Activated gamma-delta T cell treated with anti-CD3 and anti-CD28 coated beads, Interleukin-2, amount 50 U/mL, for 16 hours (primary cell): ENCODE measurements at regions not wholly inside any gene's neighbourhood (a gene's known extent, or its start where the extent isn't known, plus 50 kb on each side); places are given as distances from the start of the nearest gene placed in this dataset.
"Not testable (repeated sequence)": the region's sequence is repeated elsewhere in the genome, so short reads cannot be mapped to it uniquely, and the experiment has no call there.

Experiments
- DNase-seq: peaks from one replicate; pipeline ENCODE4 v3.0.0-alpha.2; 2020; ENCODE audit warnings: low read depth

DNA sequence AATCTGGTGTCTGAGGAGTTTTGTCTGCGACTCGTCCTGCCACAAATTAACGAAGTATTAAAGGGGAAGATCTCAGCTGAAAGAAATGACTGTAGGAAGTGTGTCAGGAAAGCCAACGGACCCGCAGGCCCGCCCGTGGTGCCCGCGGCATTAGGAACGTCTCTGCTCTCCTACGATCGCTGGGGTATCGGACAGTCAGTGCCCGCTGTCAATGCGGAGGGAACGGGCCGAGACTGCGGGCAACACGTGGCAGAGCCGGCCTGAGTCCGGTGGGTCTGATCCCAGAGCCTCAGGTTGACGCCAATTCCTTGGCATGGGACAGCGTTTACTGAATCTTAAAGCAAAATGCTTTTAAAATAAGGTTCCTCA, 128.7 kb downstream of the KBTBD2 start:
- no peak for DNase-seq

DNA sequence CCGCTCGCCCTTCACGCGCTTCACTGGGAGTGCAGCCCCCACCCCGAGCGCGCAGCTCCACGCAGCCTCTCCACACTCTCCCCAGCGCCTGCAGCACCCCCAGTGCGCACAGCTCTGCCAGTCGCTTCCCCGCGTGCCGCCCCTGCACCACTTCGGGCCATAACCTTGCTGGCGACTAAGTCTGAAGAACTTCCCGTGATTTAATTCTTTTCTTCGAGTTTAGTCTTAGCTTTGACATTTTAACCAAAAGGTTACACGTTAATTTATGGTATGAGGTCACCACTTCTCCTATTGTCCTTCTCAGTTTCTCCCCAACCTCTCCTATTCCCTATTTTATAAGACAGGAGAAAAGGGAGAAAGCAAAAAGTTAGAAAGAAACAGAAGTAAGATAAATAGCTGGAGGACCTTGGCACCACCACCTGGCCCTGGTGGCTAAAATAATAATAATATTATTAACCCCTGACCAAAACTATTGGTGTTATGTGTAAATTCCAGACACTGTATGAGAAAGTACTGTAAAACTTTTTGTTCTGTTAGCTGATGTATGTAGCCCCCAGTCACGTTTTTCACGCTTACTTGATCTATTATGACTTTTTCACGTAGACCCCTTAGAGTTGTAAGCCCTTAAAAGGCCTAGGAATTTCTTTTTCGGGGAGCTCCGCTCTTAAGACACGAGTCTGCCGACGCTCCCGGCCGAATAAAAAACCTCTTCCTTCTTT, 129.2 kb downstream of the KBTBD2 start:
- not testable (repeated sequence) for DNase-seq

DNA sequence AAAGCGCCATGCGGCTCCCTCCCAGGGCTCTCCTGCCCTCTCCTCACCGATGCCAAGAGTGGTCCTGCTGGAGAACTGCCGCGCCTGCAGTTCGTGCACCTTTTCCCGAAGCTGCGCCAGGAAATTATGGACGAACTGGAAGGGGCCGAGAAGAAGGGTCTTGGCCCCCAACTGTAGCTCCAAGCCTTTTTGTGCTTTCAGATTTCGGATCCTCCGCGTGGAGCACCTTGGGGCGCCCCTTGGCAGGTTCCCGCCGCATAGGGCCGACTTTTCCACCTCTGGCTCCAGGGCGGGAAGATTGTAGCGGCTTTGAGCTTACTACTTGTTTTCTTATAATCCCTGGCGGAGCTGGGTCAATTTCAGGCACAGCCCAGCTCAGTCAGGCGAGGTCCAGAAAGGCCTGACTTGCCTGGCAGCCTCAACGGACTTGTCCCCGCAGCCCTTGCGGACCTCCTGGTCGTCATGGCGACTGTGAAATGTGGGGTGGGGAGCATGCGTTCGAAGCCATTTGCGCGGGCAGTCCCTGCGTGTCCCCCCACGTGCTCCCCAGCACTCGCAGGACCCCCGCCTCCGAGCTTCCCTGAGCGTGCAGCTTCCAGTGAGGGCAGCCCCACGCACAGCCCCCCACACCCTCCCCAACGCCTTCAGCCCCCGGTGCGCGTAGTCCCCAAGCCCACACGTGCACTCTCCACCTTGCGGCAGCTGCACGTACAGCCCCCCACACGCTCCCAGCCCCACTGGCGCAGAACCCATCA, 129.9 kb downstream of the KBTBD2 start:
- DNase-seq, result no peak

DNA sequence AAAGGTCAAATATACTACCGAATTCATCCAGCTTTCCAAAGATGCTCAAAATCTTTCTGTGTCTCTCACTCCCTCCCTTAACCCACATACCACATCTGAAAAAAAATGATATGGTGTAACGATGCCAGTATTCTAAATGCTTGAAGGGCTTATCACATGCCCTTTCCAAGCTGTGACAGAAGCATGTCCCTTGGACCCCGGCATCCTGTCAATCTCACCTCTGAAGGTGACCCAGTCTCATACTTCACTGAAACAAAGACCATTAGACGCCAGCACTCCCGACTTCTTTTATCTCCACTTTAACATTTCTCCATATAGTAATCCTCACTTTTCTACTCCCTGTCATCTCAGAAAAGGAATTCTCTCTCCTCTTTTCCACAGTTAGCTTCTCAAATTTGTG, 130.8 kb downstream of the KBTBD2 start:
- not testable (repeated sequence) for DNase-seq

DNA sequence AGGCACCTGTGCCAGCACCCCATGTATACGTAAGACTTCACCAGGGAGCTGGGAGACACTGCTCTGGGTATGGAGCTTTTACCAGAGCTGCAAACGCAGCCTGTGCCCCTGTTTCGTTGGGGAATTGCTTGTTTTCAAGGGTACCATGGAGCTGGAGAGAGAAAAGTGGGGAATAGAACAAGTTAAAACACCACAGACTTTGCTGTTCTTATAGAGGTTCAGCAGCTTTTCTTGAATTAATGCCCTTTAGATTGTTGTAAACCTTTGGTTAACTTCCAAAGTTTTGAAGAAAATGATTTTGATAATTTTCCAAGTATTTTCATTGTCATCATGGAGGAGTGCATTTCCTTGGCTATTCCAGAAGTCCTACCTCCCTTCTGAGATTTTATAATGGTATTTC, 131.7 kb downstream of the KBTBD2 start:
- not testable (repeated sequence) for DNase-seq

DNA sequence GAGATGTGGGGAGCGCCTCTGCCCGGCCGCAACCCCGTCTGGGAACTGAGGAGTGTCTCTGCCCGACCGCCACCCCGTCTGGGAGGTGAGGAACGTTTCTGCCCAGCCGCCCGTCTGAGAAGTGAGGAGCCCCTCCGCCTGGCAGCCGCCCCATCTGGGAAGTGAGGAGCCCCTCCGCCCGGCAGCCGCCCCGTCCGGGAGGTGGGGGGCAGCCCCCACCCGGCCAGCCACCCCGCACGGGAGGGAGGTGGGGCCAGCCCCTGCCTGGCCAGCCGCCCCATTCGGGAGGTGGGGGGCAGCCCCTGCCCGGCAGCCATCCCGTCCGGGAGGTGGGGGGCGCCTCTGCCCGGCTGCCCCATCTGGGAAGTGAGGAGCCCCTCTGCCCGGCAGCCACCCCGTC, 137.7 kb downstream of the KBTBD2 start:
- not testable (repeated sequence) for DNase-seq

DNA sequence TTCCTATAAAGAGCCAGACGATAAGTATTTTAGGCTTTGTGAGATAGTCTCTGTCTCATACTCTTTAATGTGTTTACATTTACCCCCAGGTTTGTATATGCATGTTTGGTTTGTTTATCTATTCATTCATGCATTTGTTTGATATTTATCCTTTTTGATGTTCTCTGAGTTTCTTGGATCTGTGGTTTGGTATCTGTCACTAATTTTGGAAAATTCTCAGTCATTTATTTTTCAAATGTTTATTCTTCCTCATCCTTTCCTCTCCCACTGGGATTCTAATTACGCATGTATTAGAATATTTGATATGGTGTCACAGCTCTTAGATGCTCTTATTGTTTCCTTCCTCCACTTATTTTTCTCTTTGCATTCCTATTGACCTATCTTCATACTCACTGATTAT, 143.2 kb downstream of the KBTBD2 start:
- DNase-seq, result not testable (repeated sequence)

DNA sequence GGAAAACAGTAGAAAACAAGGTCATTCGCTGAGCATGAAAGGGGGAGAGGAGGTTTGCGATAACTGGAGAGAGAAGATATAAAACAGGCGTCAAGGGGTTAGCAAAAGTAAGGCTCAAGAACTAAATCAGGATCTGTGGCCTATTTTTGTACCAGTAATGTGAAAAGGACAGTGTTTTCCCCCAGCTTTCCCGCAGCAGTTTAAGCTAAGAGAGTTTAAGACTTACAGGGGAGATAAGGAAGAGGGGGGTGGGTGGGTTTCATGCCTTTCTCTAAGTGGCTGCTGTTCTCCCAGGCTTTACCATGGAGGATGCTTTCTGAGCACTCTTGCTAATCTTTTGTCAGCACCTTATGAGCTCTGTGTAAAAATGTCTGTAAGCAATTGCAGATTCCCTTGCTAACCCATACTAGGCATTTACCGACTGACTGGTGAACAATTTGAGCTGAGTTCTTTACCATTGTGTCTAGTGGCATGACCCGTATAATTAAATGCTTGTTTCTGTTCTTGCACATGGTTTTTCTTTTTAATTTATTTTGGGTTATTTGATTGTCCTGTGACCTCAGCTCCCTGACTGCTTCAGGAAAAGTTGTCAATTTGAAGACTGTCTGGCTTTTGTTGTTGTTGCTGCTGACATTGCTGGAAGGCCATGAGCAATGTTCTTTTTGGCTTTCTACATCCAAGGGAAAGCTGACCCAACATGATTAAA, 144.0 kb downstream of the KBTBD2 start:
- not testable (repeated sequence) for DNase-seq

DNA sequence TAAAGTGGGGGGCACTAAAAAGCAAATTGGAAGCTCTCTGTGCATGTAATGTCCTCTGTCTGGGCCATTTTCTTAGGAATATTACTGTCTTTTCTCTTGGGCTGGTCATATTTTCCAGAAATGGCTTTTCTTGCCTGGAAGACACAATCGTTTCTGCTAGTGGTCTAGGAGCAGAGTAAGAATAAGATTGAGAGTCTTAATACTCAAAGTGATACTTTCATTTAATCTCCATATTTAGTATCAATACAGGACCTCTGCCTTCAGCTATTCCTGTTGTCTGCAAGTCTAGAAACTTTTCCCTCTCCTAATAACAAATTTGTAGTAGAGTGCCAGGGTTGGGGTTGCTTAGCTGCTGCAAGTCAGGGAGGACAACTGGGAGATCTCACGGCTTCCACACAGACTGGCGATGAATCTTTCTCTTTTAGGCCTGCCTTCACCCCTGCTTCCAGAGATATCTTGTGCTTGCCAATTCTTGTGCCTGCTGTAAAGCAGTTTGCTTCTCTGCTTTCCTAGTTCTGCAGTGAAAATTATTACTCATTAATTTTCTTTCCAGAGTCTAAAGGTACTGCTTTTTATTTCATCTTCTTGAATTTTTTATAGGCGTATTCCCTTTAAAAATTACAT, 149.6 kb downstream of the KBTBD2 start:
- DNase-seq, result not testable (repeated sequence)

DNA sequence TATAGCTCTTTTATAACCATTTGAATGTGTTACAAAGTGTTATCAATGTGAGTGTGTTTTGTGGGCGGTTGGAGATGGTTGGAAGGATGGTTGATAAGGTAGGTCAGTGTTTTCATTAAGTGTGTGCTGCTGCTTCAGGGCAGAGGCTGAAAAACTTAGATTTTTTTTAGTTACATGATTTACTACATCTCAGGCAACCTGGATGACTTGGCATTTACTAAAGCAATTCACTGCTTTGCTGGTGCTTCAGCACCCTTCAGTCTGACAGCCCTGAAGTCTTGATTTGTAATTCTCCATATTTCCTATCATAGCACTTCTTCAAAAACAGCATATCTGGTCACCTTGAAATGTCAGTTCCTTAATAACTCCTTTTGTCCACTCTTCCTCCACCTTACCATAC, 151.8 kb downstream of the KBTBD2 start:
- not testable (repeated sequence) for DNase-seq

DNA sequence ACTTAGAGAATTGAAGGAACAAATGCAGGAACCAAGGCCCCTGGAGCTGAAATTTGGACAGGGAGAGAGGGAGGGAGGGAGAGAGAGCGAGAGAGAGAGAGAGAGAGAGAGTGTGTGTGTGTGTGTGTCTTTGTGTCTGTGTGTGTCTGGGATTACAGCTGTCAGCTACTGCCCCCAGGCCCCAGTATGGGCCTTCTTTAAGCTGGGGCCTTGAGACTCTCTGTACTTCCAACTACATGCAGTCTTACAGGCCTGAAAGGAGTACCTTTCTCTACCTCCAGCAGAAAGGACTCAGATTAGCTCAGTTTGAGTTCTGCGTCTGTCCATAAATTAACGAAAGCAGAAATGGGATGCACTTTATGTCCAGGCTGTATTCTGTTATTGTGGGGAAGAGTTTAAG, 153.2 kb downstream of the KBTBD2 start:
- not testable (repeated sequence) for DNase-seq

DNA sequence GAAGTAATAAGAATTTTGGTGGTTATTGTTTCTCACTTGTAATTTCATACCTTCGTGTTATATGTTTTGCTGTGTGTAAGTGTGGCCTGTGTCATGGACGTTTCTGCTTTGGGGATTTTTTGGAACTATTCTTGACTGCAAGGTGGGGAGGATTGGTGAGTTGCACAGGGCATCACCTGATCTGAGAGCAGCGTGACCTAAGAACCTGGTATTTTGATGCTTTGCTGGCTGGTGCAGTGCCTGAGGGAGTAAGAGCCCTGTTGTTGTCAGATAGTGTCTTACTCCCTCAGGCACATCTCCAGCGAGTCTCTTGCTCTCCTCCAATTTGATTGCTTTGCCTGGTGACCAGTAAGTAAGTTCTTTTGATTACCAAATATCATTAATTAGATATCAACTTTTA, 158.8 kb downstream of the KBTBD2 start:
- DNase-seq, result not testable (repeated sequence)

DNA sequence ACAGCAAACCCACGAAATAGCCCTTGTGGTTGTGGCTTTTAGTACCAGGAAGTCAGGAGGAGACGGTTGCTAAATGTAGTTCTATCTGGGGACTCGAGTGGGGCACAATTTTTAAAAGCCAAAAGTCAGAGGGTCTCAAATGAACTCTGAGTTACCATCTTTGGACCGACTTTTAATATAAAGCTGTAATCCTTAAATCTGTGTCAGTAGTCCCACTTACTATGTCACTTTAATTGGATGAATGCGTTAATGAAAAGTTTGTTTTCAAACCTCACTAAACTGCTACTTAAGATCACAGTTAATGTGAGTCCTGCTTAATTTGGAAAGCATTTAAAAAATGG, 162.3 kb downstream of the KBTBD2 start:
- DNase-seq, result not testable (repeated sequence)

DNA sequence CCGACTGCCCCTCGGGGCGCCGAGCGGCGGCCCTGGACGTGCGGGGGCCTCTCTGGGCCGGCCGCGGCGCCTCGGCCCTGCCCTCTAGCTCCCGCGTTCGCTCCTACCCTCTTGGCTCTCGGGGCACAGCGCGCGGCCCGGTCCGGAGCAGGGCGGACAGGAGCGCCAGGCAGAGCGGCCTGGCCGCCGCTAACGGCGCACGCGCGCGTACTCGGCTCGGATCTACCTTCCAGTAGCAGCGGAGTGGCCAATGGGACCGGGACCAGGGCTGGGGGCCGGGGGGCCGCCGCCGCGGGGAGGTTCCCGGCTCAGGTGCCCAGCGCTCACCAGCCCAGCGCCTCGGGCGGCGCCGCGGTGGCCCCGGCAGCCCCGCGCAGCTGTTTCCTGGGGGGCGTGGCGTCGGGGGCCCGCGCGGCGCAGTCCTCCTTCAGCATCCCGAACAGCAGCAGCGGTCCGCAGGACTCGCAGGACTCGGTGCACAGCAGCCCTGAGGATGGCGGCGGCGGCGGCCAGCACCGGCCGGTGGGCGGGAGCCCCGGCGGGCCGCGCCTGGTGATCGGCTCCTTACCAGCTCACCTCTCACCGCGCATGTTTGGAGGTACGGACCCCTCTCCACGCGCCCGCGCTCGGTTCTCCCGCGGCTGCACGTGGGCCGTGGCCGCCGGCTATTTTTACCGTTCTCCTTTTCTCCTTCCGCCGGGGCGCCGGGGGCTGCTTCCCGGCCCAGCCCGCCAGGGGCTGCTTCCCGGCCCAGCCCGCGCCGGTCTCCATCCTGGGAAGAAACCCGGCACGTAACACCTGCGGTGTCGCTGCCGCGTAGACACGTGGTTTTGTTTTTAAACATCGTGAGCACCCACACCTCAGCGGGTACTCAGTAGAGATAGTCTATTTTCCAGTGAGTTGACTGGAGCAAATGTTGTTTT, 162.9 kb downstream of the KBTBD2 start:
- peak; percentile 4 for DNase-seq

DNA sequence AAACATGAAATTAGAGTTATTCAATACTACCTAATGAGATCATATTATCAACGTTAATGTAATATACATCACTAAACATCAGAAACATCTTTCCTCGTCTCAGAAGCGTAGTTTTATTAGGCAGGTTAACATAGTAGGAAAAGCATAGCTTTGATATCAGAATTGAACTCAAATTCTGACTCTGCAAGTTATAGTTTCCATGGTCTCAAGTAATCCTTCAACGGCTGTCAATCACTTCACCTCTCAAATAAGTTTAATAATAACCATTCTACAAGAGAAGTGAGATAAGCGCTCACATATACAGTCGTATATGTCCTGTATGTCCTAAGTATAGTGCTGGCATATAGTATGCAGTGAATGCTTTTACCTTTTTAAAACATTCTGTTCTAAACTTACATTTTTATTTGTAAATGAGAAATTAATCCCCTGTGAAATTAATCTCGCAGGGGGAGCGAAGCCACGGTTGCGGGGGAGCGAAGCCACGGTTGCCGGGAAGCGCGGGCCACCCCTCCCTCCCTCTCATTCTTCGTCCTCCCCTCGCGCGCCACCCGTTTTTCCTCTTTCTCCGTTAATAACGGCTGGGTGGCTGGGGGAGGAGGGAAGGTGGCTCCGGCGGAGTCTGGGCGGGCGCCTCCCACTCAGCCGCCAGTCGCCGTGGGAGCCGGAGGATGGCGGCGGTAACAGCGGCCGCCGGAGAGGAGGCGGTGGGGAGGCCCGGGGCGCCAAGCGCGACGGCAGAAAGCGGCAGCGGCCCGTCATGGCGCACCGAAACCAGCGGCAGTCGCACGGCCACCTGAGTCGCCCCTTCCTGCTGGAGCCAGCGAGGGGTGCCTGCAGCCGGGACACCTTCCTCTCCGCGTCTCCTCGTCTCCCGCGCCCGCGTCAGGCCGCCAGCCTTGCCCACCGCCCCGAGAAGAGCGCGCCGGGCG, 163.8 kb downstream of the KBTBD2 start:
- not testable (repeated sequence) for DNase-seq

DNA sequence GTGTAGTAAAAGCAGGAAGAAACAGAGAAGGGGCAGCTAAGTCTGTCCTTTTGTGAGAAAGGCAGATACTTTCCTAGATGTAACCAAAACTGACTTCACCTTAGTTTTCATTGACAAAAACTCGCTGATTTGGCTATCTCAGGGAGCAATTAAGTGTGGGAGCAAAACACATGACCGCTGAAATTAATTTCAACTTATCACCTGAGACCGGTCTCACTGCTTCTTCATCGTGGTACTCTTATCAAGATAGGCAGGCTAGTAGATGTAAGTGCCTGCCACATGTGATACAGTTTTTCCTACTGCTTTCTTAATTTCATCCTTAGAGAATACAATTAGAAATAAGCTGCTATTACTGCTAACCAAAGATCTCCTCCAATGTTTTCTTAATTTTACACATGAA, 168.7 kb downstream of the KBTBD2 start:
- DNase-seq, result not testable (repeated sequence)

DNA sequence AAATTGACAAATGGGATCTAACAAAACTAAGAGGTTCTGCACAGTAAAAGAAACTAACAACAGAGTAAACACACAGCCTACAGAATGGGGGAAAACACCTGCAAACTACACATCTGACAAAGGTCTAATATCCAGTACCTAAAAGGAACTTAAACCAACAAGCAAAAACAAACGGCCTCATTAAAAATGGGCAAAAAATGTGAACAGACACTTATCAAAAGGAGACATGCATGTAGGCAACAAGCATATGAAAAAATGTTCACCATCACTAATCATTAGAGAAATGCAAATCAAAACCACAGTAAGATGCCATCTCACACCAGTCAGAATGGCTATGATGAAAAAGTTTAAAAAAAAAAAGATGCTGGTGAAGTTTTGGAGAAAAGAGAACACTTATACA, 197.4 kb downstream of the KBTBD2 start:
- no peak for DNase-seq

DNA sequence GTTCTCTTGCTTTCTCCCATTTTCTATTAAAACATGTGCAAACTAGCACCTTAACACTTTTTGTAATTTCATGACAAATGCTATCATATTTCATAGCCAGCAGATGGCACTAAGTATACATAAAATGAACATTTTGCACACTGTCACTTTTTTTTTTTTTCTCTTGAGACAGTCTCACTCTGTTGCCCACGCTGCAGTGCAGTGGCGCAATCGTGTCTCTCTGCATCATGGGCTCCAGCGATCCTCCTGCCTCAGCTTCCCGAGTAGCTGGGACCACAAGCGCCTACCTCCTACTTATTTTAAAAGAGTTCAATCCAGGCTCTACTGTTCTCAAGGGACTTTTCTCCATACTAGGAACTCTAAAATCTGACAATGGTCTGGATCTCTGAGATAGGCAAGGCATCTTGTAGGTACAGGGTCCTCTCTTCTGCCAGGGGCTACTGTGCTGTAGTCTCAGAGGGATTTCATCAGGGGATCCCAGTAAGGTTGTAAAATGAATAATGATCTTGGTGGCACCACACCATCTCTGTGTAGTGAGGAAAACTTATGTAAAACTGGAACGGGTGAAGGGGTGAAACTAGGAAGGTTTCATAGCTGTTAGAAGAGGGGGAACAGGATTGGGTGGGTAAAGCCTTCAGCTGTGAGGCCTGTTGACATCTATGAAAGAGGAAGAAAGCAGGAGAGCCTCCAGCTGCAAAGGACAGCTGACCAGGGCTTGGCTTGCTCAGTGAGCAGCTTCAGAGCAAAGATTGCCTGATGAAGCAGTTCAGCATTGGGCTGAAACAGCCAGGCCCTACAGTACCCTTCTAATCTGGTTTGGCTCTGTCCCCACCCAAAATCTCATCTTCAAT, 196.9 kb downstream of the AVL9 start:
- DNase-seq, result not testable (repeated sequence)

DNA sequence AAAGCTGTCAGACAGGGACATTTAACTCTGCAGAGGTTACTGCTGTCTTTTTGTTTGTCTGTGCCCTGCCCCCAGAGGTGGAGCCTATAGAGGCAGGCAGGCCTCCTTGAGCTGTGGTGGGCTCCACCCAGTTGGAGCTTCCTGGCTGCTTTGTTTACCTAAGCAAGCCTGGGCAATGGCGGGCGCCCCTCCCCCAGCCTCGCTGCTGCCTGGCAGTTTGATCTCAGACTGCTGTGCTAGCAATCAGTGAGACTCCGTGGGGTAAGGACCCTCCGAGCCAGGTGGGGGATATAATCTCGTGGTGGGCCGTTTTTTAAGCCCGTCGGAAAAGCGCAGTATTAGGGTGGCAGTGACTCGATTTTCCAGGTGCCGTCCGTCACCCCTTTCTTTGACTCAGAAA, 192.8 kb downstream of the AVL9 start:
- not testable (repeated sequence) for DNase-seq

DNA sequence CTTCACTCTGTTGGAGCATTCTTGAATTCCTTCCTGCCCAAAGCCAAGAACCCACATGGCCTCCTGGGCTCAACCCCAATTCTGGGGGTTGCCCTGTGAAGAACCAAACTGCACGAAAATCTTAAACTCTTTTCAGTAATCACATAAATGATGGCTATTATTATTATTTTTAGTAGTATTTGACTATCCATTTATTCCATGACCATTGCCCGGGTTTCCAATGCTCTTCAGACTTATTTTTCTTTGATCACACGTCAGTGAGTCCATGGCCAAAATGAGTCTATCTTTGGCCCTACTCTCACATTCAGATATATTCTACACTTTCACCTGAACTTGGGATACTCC, 185.9 kb downstream of the AVL9 start:
- DNase-seq, result no peak
